ENCODE measurements at regions not wholly inside any gene's neighbourhood (a gene's known extent, or its start where the extent isn't known, plus 50 kb on each side); places are given as distances from the start of the nearest gene placed in this dataset.

DNA sequence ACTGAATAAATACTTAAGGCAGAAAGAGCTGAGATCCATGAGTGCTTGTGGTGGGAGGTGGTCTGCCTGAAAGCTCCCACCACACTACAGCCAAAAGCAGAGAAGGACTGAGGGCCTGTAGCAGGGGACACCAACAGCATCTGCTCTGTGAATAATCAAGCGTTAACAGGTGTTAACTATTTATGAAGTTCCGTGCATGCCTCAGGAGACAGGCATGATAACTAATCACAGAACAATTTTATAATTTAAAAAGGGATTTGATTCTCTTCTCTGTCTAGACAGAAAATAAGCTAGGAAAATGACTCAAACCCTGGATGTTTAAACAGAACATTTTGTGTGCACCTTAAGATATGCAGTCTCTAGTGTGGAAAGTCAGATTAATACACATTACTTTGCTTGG is 61.5 kb upstream of the GHITM start:
- H3K27ac ChIP-seq (ENCODE audit: insufficient read depth, low read depth, low read length): no peak overlapping the region
- CTCF ChIA-PET: interaction anchor here (1.8 kb wide), 1 partner anchor 18 kb away, joined by 4 read pairs; no protein-coding TSS in a partner anchor
- H2AFZ ChIP-seq (ENCODE audit: low read depth, low read length): no peak overlapping the region
- BruUV-seq (replicated peaks): no TSS peak
- FAIRE-seq (no peak), DNase-seq (ENCODE audit: low read depth, low spot score) (no peak)
- intact Hi-C loops (cut with micrococcal nuclease) (no loop called here), dilution Hi-C loops (cut with MboI; ENCODE audit: extremely low pct_ligation_motif_present, low sequenced_read_pairs) (no loop called here)
- H3K79me2 ChIP-seq (ENCODE audit: control insufficient read depth, insufficient read depth, low read length): no peaks in the 10 kb centered on the region
- H3K4me3 ChIP-seq (replicated peaks in 1 of 3; ENCODE audit: insufficient read depth in 1 of 3, low read depth in 1 of 3, low read length in 3 of 3): no peak overlapping the region
- no peaks in the 10 kb centered on the region for H3K27me3 ChIP-seq (ENCODE audit: control insufficient read depth in 2 of 2, insufficient read depth in 2 of 2, low read length in 2 of 2)
- no peaks in the 10 kb centered on the region for H4K20me1 ChIP-seq (replicated peaks; ENCODE audit: control insufficient read depth, extremely low read depth, insufficient read depth, low read length)
- H3K9me1 ChIP-seq (replicated peaks; ENCODE audit: control insufficient read depth, extremely low read depth, insufficient read depth, low read length): no peaks in the 10 kb centered on the region
- TF ChIP-seq, protein P1, sequence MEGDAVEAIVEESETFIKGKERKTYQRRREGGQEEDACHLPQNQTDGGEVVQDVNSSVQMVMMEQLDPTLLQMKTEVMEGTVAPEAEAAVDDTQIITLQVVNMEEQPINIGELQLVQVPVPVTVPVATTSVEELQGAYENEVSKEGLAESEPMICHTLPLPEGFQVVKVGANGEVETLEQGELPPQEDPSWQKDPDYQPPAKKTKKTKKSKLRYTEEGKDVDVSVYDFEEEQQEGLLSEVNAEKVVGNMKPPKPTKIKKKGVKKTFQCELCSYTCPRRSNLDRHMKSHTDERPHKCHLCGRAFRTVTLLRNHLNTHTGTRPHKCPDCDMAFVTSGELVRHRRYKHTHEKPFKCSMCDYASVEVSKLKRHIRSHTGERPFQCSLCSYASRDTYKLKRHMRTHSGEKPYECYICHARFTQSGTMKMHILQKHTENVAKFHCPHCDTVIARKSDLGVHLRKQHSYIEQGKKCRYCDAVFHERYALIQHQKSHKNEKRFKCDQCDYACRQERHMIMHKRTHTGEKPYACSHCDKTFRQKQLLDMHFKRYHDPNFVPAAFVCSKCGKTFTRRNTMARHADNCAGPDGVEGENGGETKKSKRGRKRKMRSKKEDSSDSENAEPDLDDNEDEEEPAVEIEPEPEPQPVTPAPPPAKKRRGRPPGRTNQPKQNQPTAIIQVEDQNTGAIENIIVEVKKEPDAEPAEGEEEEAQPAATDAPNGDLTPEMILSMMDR (IDR thresholded peaks at IDR 0.05; ENCODE audit: extremely low read depth in 1 of 2, insufficient read depth in 1 of 2, low read depth in 1 of 2, low read length in 2 of 2): no peak
- no peak for TF ChIP-seq POLR2A (IDR thresholded peaks at IDR 0.05; ENCODE audit: low read depth, low read length)
- no peak for TF ChIP-seq FOS (IDR thresholded peaks at IDR 0.05; ENCODE audit: borderline replicate concordance, insufficient read depth, low read length)
- TF ChIP-seq EZH2 (IDR thresholded peaks at IDR 0.05; ENCODE audit: borderline replicate concordance, low read depth, low read length, severe bottlenecking): no peak
- TF ChIP-seq MYC (IDR thresholded peaks at IDR 0.05; ENCODE audit: low read depth, low read length): no peak
- TF ChIP-seq JUN (IDR thresholded peaks at IDR 0.05; ENCODE audit: borderline replicate concordance, insufficient read depth, insufficient read length, low read depth): no peak
- no peak for TF ChIP-seq POLR2AphosphoS5 (IDR thresholded peaks at IDR 0.05; ENCODE audit: insufficient read depth, low read depth, low read length)
- no peak for TF ChIP-seq MAX (IDR thresholded peaks at IDR 0.05; ENCODE audit: insufficient read depth, insufficient read length)
- TF ChIP-seq GATA2 (IDR thresholded peaks at IDR 0.05; ENCODE audit: insufficient read depth, insufficient read length, low read depth, low read length): no peak
- no peaks in the 10 kb centered on the region for H3K36me3 ChIP-seq (ENCODE audit: control insufficient read depth in 2 of 2, extremely low read depth in 1 of 2, insufficient read depth in 2 of 2, low read length in 2 of 2)
- POLR2A ChIA-PET: no interaction called here
- no peaks in the 10 kb centered on the region for H3K4me1 ChIP-seq (ENCODE audit: control insufficient read depth, extremely low read depth, insufficient read depth, low read length)
- no peak overlapping the region for H3K4me2 ChIP-seq (ENCODE audit: insufficient read depth, low read length)
- H3K9me3 ChIP-seq (replicated peaks; ENCODE audit: control insufficient read depth, insufficient read depth, low read length): no peaks in the 10 kb centered on the region
- H3K9ac ChIP-seq (replicated peaks; ENCODE audit: extremely low read depth, insufficient read depth, low read length): no peak overlapping the region

All from endothelial cell of umbilical vein (primary cell).